GM10266 (cell line): ENCODE measurements at regions not wholly inside any gene's neighbourhood (a gene's known extent, or its start where the extent isn't known, plus 50 kb on each side); places are given as distances from the start of the nearest gene placed in this dataset.

ENCODE experiments used
- DNase-seq: peaks from one replicate; pipeline ENCODE4 v3.0.0; 2012; ENCODE audit errors: extremely low spot score
- TF ChIP-seq, protein P1 (sequence below): IDR thresholded peaks from 2 replicates; pipeline ENCODE4 v1.5.1; 2012; ENCODE audit warnings: mild to moderate bottlenecking, low read depth; ENCODE audit not compliant: control insufficient read depth, insufficient read depth; ENCODE audit errors: missing control alignments

DNA sequence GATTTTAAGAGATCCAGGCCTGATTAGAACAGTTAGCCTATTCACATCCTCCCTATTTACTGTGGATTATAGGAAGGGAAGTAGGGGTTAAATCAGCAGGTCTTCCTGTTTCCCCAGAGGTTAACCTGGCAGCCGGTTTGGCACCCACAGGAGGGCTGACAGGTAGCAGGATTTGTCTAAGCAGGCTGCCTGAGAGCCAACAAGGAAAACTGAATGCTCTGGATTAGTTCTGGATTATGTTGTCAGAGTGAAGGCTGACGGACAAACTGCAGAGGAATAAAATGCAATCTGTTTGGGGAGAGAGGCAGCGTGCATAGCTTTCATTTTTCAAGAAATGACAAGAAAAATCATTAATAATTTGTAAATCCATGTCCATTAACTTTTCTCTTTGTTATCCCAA, 397.1 kb upstream of the FAM241A start:
- TF ChIP-seq, protein P1, sequence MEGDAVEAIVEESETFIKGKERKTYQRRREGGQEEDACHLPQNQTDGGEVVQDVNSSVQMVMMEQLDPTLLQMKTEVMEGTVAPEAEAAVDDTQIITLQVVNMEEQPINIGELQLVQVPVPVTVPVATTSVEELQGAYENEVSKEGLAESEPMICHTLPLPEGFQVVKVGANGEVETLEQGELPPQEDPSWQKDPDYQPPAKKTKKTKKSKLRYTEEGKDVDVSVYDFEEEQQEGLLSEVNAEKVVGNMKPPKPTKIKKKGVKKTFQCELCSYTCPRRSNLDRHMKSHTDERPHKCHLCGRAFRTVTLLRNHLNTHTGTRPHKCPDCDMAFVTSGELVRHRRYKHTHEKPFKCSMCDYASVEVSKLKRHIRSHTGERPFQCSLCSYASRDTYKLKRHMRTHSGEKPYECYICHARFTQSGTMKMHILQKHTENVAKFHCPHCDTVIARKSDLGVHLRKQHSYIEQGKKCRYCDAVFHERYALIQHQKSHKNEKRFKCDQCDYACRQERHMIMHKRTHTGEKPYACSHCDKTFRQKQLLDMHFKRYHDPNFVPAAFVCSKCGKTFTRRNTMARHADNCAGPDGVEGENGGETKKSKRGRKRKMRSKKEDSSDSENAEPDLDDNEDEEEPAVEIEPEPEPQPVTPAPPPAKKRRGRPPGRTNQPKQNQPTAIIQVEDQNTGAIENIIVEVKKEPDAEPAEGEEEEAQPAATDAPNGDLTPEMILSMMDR = no peak

DNA sequence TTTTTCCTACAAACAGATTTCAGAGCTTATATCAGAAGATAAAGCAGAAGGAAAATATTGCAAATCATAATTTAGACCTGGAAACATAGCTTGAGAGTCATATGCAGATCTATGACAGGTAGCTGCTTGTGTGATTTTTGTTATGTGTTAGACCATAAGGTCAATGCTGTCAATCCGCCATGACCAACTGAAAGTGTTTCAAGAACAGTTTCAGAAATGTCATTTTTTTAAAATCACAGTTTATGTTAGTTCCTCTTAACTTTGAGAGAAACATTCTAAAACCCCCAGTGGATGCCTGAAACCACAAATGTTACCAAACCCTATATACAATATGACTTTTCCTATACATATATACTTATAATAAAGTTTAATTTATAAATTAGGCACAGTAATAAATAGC, 391.3 kb upstream of the FAM241A start:
- TF ChIP-seq, protein P1 = no peak
- no peak for DNase-seq

More for the DNA sequence above, 397.1 kb upstream of the FAM241A start:
- DNase-seq = no peak

DNA sequence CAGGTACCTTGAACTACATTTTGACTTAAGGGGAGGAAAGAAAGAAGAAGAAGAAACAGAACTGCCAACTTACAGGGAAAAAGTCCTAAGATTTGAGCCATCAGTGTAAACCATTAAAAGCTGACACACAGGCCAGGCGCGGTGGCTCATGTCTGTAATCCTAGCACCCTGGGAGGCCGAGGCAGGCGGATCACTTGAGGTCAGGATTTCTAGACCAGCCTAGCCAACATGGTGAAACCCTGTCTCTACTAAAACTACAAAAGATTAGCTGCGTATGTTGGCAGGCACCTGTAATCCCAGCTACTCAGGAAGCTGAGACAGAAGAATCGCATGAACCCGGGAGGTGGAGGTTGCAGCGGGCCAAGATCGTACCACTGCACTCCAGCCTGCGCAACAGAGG, 389.7 kb upstream of the FAM241A start:
- TF ChIP-seq, protein P1 = no peak
- no peak for DNase-seq

DNA sequence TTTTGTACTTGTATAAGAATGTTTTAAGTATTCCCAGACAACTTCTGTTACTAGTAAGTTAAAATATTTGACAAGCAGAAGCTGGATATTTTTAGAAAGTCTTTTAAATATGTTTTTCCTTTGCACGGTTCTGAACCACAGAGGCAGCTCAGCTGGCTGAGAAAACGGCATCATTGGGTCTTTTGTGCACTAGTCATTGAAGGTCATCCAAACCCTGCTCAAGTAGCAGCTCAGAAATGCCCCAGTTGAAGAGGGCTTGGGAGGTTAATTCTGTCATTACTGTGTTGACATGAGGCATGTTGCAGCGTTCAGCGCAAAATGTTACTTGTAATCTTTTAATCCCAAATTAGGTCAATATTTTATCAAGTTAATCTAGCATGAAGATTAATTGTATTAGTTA, 383.7 kb upstream of the FAM241A start:
- TF ChIP-seq, protein P1 = no peak
- DNase-seq = no peak

DNA sequence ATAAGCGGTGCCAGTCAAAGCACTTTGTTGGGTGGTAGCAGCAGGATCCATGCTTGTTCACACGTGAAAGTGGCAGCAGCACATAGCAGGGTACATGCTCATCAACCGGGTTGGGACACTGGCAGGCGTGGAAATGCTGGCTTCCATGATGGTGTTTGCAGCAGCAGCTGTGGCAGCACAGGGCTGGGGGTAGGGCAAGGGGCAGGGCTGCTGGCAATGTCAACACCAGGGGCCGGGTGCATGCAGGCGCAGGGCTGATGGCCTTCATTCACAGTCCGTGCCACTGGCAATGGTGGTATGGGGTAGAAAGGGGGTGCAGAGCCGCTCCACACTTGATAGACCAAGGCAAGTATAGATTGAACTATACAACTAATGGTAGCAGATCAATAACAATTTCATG, 374.7 kb upstream of the FAM241A start:
- DNase-seq = no peak
- TF ChIP-seq, protein P1 = no peak

DNA sequence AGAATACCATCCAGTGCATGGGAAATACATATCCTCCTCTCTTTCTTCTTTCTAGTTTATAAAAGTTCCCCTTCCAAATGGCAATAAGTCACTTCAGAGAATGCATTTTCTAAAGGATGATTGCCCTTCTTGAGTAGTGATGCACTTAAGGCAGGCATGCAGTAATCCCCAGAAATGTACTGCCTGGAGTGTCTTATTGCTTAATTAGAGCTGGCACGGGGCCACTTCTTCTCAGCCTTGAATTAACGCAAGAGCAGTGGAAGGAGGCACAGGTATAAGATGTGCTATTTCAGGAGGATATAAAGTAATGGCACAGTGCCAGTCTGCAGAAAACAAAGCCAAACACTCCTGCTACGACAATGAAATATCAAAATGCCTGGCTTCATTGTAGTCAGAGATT, 371.4 kb upstream of the FAM241A start:
- DNase-seq = no peak
- TF ChIP-seq, protein P1 = no peak

DNA sequence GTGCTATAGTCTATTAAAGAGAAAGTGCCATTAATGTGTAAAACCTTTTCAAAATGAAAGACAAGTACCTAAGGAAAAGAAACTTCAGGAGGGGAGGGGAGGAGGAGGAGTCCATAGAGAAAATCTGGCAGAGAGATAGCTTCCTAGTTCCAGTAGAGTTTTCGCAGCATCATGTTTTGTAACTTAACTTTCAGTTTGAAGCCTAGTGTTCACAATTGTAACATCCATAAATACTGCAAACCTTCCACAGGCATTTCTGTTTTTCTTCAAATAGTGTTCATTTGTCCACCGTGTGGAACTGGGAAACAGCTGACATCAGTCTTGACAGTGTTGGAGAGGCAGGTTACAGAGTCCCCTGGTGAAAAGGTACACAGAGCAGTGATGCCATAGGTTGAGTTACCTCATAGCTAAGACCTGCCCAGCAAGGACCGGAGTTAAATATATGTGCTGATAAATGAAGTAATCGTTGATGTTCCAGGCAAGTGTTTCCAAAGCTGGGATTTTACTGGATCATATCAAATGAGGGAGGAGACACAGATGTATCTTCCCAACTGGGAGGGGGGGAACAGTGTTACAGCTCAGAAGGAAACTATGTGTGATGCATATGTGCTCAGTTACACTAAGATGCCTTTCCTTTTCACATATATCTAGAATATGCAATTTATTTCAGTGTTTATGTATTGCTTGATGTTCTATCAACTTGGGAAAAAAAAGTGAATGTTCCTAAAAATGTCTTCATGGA, 369.5 kb upstream of the FAM241A start:
- TF ChIP-seq, protein P1 = no peak
- DNase-seq = no peak
